ENCODE measurements at regions not wholly inside any gene's neighbourhood (a gene's known extent, or its start where the extent isn't known, plus 50 kb on each side); places are given as distances from the start of the nearest gene placed in this dataset.

- no peak for DNase-seq
- H3K27ac ChIP-seq = no peak overlapping the region
- H3K27me3 ChIP-seq = peaks cover 0 to 4% (median 0%) of the 10 kb centered on the region in 7 donors
- no peaks in the 10 kb centered on the region for H3K4me1 ChIP-seq
- H3K4me3 ChIP-seq = no peak overlapping the region
- WGBS, 2 donors = 66 to 76% methylated on average over 1 of the region's 1 CpG
- no peak for TF ChIP-seq CTCF (IDR thresholded peaks at IDR 0.05)
- no peak for ATAC-seq
- intact Hi-C loops (cut with DNase I) = no loop called here
- no peaks in the 10 kb centered on the region for H3K36me3 ChIP-seq
- H3K9me3 ChIP-seq = no peaks in the 10 kb centered on the region
These were observed 121.6 kb upstream of the WDR11 start for GRCh38 chr10:120729547-120729946.

GRCh38 chr10:120732067-120732466, 119.1 kb upstream of the WDR11 start:
- no peak for DNase-seq
- Histone ChIP-seq H3K4me3 (no peak overlapping the region), H3K9me3 (no peaks in the 10 kb centered on the region), H3K36me3 (no peaks in the 10 kb centered on the region), H3K27me3 (peaks cover 0 to 7% (median 0%) of the 10 kb centered on the region in 7 donors), H3K4me1 (no peaks in the 10 kb centered on the region), H3K27ac (no peak overlapping the region)
- TF ChIP-seq CTCF (IDR thresholded peaks at IDR 0.05) = no peak
- no peak for ATAC-seq
- intact Hi-C loops (cut with DNase I) = no loop called here
- 68 to 80% methylated on average over 1 of the region's 1 CpG for WGBS, 2 donors

GRCh38 chr10:120732643-120733313, 118.4 kb upstream of the WDR11 start:
- Histone ChIP-seq H3K36me3 (no peaks in the 10 kb centered on the region), H3K9me3 (no peaks in the 10 kb centered on the region), H3K27ac (no peak overlapping the region), H3K27me3 (peaks cover 0 to 7% (median 0%) of the 10 kb centered on the region in 7 donors), H3K4me1 (no peaks in the 10 kb centered on the region), H3K4me3 (no peak overlapping the region)
- TF ChIP-seq CTCF (IDR thresholded peaks at IDR 0.05) = no peak
- ATAC-seq (no peak), DNase-seq (no peak)
- intact Hi-C loops (cut with DNase I) = no loop called here
- WGBS, 2 donors = 83 to 84% methylated on average over 4 of the region's 4 CpGs

- no peak for TF ChIP-seq CTCF (IDR thresholded peaks at IDR 0.05)
- H3K9me3 ChIP-seq = no peaks in the 10 kb centered on the region
- H3K36me3 ChIP-seq = no peaks in the 10 kb centered on the region
- ATAC-seq = no peak
- intact Hi-C loops (cut with DNase I) = loop anchor here in 2 of 10 donors (5.0 kb wide), 1 partner anchor 312 kb away; no protein-coding TSS in a partner anchor
- DNase-seq = no peak
- H3K4me1 ChIP-seq = no peaks in the 10 kb centered on the region
- H3K4me3 ChIP-seq = no peak overlapping the region
- peaks cover 0 to 10% (median 7%) of the 10 kb centered on the region in 7 donors for H3K27me3 ChIP-seq
- WGBS, 2 donors = 55 to 64% methylated on average over 6 of the region's 6 CpGs
- H3K27ac ChIP-seq = no peak overlapping the region
These were observed 116.6 kb upstream of the WDR11 start for GRCh38 chr10:120734483-120735078.

Measured in heart right ventricle (tissue), 16 donors.